Endothelial cell of umbilical vein (primary cell): ENCODE measurements at regions not wholly inside any gene's neighbourhood (a gene's known extent, or its start where the extent isn't known, plus 50 kb on each side); places are given as distances from the start of the nearest gene placed in this dataset.

Experiments
- EZH2 ChIP-seq: IDR thresholded peaks from 2 replicates; pipeline ENCODE4 v1.6.1; 2012; ENCODE audit warnings: borderline replicate concordance, low read depth, mild to moderate bottlenecking, moderate library complexity, low read length, inconsistent platforms; ENCODE audit not compliant: severe bottlenecking
- FOS ChIP-seq: IDR thresholded peaks from 2 replicates; pipeline ENCODE4 v1.6.1; 2011; ENCODE audit warnings: mild to moderate bottlenecking, low read length, moderate library complexity, borderline replicate concordance; ENCODE audit not compliant: insufficient read depth
- JUN ChIP-seq: IDR thresholded peaks from 2 replicates; pipeline ENCODE4 v1.6.1; 2011; ENCODE audit warnings: borderline replicate concordance, low read depth; ENCODE audit not compliant: insufficient read length, insufficient read depth
- MYC ChIP-seq: IDR thresholded peaks from one replicate; pipeline ENCODE4 v1.6.1; 2011; ENCODE audit warnings: mild to moderate bottlenecking, low read depth, low read length
- POLR2A ChIP-seq: IDR thresholded peaks from 2 replicates; pipeline ENCODE4 v1.6.1; 2012; ENCODE audit warnings: low read depth, mild to moderate bottlenecking, control low read depth, low read length
- POLR2AphosphoS5 ChIP-seq: IDR thresholded peaks from 2 replicates; pipeline ENCODE4 v1.6.1; 2012; ENCODE audit warnings: low read depth, mild to moderate bottlenecking, control low read depth, low read length, moderate library complexity; ENCODE audit not compliant: insufficient read depth
- TF ChIP-seq, protein P1 (sequence below), 2 donors: IDR thresholded peaks; 1 replicate in 1 of 2; 2 replicates in 1 of 2; pipeline ENCODE4 v1.5.1; 2011; ENCODE audit warnings: low read length in 2 of 2, mild to moderate bottlenecking in 2 of 2, moderate library complexity in 2 of 2, control low read depth in 1 of 2, inconsistent platforms in 1 of 2, low read depth in 1 of 2; ENCODE audit not compliant: insufficient read depth in 1 of 2; ENCODE audit errors: extremely low read depth in 1 of 2
- TF ChIP-seq, protein P2 (sequence below): IDR thresholded peaks from 2 replicates; pipeline ENCODE4 v1.6.1; 2011; ENCODE audit not compliant: insufficient read depth, insufficient read length

DNA sequence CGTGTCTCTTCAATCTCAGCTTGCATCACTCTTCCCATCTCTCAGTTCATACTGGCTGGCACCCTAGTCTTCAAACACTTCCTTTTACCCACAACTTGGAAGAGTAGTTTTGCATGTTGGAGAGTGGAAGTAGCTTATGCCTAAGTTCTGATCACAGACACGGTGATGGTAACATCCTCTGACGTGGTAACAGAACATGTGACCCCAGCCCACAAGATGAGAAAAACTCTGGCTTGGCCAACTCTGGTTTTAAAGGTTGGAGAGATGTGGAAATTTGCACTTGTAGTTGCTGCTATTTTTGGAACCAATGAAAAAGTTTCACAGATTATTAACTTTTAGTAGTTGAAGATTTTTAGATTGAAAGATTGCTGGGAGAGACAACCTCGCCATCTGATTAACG, 155.4 kb upstream of the SLC35G4 start:
- TF ChIP-seq, protein P1, sequence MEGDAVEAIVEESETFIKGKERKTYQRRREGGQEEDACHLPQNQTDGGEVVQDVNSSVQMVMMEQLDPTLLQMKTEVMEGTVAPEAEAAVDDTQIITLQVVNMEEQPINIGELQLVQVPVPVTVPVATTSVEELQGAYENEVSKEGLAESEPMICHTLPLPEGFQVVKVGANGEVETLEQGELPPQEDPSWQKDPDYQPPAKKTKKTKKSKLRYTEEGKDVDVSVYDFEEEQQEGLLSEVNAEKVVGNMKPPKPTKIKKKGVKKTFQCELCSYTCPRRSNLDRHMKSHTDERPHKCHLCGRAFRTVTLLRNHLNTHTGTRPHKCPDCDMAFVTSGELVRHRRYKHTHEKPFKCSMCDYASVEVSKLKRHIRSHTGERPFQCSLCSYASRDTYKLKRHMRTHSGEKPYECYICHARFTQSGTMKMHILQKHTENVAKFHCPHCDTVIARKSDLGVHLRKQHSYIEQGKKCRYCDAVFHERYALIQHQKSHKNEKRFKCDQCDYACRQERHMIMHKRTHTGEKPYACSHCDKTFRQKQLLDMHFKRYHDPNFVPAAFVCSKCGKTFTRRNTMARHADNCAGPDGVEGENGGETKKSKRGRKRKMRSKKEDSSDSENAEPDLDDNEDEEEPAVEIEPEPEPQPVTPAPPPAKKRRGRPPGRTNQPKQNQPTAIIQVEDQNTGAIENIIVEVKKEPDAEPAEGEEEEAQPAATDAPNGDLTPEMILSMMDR (IDR thresholded peaks at IDR 0.05; ENCODE audit: extremely low read depth in 1 of 2, insufficient read depth in 1 of 2, low read depth in 1 of 2, low read length in 2 of 2): no peak
- TF ChIP-seq POLR2A (no peak), MYC (no peak), FOS (no peak), JUN (no peak), EZH2 (no peak), POLR2AphosphoS5 (no peak)
- TF ChIP-seq, protein P2, sequence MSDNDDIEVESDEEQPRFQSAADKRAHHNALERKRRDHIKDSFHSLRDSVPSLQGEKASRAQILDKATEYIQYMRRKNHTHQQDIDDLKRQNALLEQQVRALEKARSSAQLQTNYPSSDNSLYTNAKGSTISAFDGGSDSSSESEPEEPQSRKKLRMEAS: no peak
